Calu3 (cell line): ENCODE measurements at regions not wholly inside any gene's neighbourhood (a gene's known extent, or its start where the extent isn't known, plus 50 kb on each side); places are given as distances from the start of the nearest gene placed in this dataset.

ENCODE experiments used
- BruUV-seq: library from RNA; stranded (reverse); fragments of 400-500 nt; replicated peaks from 2 replicates; lab custom pipeline; 2021; lab: Mats Ljungman, UMichigan
- CTCF ChIA-PET: fragments of 300-600 bp; sonication (Branson Sonifier 250); formaldehyde crosslinking; loops from one replicate; lab custom pipeline; 2022; ENCODE audit warnings: antibody characterized with exemption; lab: Charles Lee
- DNase-seq: peaks from one replicate; pipeline ENCODE4 v3.0.0; 2022
- H3K27ac Mint-ChIP-seq: one replicate; pipeline ENCODE4 v1.8.0; 2022; ENCODE audit warnings: mixed read lengths; ENCODE audit not compliant: unreplicated experiment
- H3K27me3 Mint-ChIP-seq: one replicate; pipeline ENCODE4 v1.8.0; 2022; ENCODE audit warnings: mixed read lengths; ENCODE audit not compliant: unreplicated experiment
- H3K36me3 Mint-ChIP-seq: one replicate; pipeline ENCODE4 v1.8.0; 2022; ENCODE audit warnings: mild to moderate bottlenecking, moderate library complexity, mixed read lengths; ENCODE audit not compliant: insufficient read depth, unreplicated experiment
- H3K4me1 Mint-ChIP-seq: one replicate; pipeline ENCODE4 v1.8.0; 2022; ENCODE audit warnings: mild to moderate bottlenecking, low read depth, mixed read lengths; ENCODE audit not compliant: unreplicated experiment
- H3K4me3 Mint-ChIP-seq: one replicate; pipeline ENCODE4 v1.8.0; 2022; ENCODE audit warnings: mild to moderate bottlenecking, low read depth, moderate library complexity, mixed read lengths; ENCODE audit not compliant: unreplicated experiment
- H3K9me3 Mint-ChIP-seq: one replicate; pipeline ENCODE4 v1.8.0; 2022; ENCODE audit warnings: low read depth, mixed read lengths; ENCODE audit not compliant: unreplicated experiment
- intact Hi-C: fragments of 100-400 bp; cut with micrococcal nuclease; formaldehyde crosslinking; loops from one replicate; pipeline ENCODE4 v1.10.0; 2022; ENCODE audit not compliant: unreplicated experiment
- TF ChIP-seq, protein P1 (sequence below): fragments of 200-600 bp; IDR thresholded peaks from one replicate; pipeline ENCODE4 v1.8.0; 2022; ENCODE audit warnings: antibody characterized with exemption; ENCODE audit not compliant: unreplicated experiment

DNA sequence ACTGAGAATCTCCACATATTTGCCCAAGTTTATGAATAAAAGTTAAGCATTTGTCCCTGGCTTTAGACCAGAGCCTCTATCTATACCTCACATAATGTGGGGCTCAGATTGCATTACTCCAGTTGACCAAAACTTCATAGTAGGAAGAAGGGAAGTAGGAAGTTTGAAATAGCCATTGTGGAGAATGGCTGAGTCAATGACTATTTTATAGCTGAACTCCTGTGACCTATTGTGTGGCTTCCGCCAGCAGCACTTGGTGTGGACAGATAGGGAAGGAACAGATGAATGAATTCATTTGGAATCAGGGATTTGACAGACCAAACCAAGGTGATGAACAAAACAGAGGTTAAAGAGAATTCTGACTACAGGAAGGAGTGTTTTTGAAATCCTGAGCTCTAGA is 92.9 kb upstream of the LPAR1 start:
- TF ChIP-seq, protein P1, sequence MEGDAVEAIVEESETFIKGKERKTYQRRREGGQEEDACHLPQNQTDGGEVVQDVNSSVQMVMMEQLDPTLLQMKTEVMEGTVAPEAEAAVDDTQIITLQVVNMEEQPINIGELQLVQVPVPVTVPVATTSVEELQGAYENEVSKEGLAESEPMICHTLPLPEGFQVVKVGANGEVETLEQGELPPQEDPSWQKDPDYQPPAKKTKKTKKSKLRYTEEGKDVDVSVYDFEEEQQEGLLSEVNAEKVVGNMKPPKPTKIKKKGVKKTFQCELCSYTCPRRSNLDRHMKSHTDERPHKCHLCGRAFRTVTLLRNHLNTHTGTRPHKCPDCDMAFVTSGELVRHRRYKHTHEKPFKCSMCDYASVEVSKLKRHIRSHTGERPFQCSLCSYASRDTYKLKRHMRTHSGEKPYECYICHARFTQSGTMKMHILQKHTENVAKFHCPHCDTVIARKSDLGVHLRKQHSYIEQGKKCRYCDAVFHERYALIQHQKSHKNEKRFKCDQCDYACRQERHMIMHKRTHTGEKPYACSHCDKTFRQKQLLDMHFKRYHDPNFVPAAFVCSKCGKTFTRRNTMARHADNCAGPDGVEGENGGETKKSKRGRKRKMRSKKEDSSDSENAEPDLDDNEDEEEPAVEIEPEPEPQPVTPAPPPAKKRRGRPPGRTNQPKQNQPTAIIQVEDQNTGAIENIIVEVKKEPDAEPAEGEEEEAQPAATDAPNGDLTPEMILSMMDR = no peak
- no peak for DNase-seq
- CTCF ChIA-PET = no interaction called here
- Mint-ChIP-seq H3K9me3 (peaks cover 5% of the 10 kb centered on the region), H3K27me3 (no peaks in the 10 kb centered on the region), H3K36me3 (no peaks in the 10 kb centered on the region), H3K4me3 (no peak overlapping the region), H3K4me1 (no peaks in the 10 kb centered on the region), H3K27ac (no peak overlapping the region)
- intact Hi-C loops = no loop called here
- no TSS peak for BruUV-seq

DNA sequence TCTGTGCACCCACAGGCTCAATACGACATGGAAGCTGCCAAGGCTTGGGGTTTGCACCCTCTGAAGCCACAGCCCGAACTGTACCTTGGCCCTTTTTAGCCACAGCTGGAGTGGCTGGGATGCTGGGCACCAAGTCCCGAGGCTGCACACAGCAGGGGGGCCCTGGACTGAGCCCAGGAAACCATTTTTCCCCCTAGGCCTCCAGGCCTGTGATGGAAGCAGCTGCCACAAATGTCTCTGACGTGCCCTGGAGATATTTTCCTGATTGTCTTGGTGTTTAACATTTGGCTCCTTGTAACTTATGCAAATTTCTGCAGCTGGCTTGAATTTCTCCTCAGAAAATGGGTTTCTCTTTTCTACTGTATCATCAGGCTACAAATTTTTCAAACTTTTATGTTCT is 82.3 kb upstream of the LPAR1 start:
- BruUV-seq = no TSS peak
- DNase-seq = no peak
- Mint-ChIP-seq H3K27me3 (no peaks in the 10 kb centered on the region), H3K4me1 (no peaks in the 10 kb centered on the region), H3K36me3 (no peaks in the 10 kb centered on the region), H3K27ac (no peak overlapping the region), H3K9me3 (peaks cover 2% of the 10 kb centered on the region), H3K4me3 (no peak overlapping the region)
- intact Hi-C loops = no loop called here
- TF ChIP-seq, protein P1 = no peak
- CTCF ChIA-PET = no interaction called here

DNA sequence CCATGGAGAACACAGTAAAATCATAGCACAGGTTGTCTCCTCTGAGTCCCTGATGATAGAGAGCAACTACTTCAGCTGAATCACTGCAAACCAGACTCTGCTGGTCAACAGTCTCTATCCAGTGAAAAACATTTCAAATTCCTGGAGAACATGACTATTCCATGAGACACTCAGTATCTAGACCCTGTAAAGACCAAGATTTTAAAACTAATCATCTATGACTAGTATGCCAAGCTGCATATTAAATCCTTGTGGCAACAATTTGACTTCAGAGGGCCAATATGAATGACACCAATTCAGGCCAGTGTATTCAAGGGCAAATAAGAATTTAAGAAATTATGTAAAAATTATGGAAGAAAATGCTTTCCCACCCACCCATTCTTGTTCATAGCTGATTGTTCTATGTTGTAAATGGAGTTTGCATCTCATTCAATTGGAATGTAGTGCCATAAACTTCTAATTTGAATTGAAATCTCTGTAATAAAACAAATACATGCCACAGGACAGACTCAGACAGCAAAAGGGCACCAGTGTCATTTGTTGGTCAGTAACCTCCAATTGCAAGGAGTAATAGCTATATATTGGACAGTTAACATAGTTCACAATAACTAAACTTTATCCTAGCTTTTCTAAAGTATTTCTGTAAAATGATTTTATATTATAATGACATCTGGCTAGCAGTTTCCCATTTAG is 80.1 kb upstream of the LPAR1 start:
- Mint-ChIP-seq H3K4me1 (no peaks in the 10 kb centered on the region), H3K4me3 (no peak overlapping the region), H3K9me3 (peaks cover 2% of the 10 kb centered on the region), H3K27me3 (no peaks in the 10 kb centered on the region), H3K36me3 (no peaks in the 10 kb centered on the region), H3K27ac (no peak overlapping the region)
- TF ChIP-seq, protein P1 = no peak
- no peak for DNase-seq
- intact Hi-C loops = no loop called here
- CTCF ChIA-PET = no interaction called here
- BruUV-seq = no TSS peak

DNA sequence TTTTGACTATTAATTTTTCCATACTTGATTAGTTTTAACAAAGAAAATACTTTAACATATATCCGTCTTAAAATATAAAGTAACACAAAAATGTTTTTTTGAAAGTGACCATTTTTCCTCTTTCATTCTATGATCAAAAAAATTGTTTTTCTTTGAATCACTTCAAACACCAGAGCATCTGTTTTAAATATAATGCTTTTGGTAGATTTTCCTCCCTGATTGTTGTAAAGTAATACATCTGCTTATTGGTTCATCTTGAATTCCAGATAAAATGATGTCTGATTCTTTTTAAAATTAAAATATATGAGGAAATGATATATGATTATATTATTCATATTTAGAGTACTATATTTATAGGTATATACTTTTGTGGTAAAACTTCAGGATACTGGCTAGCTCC is 76.2 kb upstream of the LPAR1 start:
- Mint-ChIP-seq H3K4me1 (no peaks in the 10 kb centered on the region), H3K4me3 (no peak overlapping the region), H3K27me3 (no peaks in the 10 kb centered on the region), H3K36me3 (no peaks in the 10 kb centered on the region), H3K9me3 (peaks cover 2% of the 10 kb centered on the region), H3K27ac (no peak overlapping the region)
- DNase-seq = no peak
- intact Hi-C loops = no loop called here
- no TSS peak for BruUV-seq
- TF ChIP-seq, protein P1 = no peak
- CTCF ChIA-PET = no interaction called here
